A673 (cell line): ENCODE measurements at regions not wholly inside any gene's neighbourhood (a gene's known extent, or its start where the extent isn't known, plus 50 kb on each side); places are given as distances from the start of the nearest gene placed in this dataset.

Experiments used
- BruUV-seq: library from RNA; stranded (reverse); fragments of 400-500 nt; replicated peaks from 2 replicates; lab custom pipeline; 2021; lab: Mats Ljungman, UMichigan
- CTCF ChIA-PET: fragments of 300-600 bp; sonication (Branson Sonifier 250); formaldehyde crosslinking; loops from one replicate; lab custom pipeline; 2022; ENCODE audit warnings: antibody characterized with exemption; lab: Charles Lee
- POLR2A ChIA-PET: fragments of 300-600 bp; sonication (Branson Sonifier 250); formaldehyde crosslinking; loops from one replicate; lab custom pipeline; 2022; ENCODE audit warnings: antibody characterized with exemption; ENCODE audit not compliant: low non-redundant PET; lab: Charles Lee
- DNase-seq: peaks from one replicate; pipeline ENCODE4 v3.0.0-alpha.2; 2015; ENCODE audit warnings: low spot score
- H3K27ac ChIP-seq: fragments of 200-600 bp; sonication (generic); 2 replicates; pipeline ENCODE4 v1.5.1; 2016; ENCODE audit warnings: mixed run types, low read depth, mild to moderate bottlenecking, mixed read lengths, antibody characterized with exemption, low read length; ENCODE audit not compliant: poor library complexity, severe bottlenecking
- H3K27me3 ChIP-seq: fragments of 200-600 bp; sonication (generic); replicated peaks from 2 replicates; pipeline ENCODE4 v1.6.1; 2017; ENCODE audit warnings: mixed run types, low read depth, mild to moderate bottlenecking, mixed read lengths, antibody characterized with exemption, low read length; ENCODE audit not compliant: insufficient read depth, poor library complexity
- H3K36me3 ChIP-seq: fragments of 200-600 bp; sonication (generic); 2 replicates; pipeline ENCODE4 v1.6.1; 2016; ENCODE audit warnings: mixed run types, mild to moderate bottlenecking, mixed read lengths, antibody characterized with exemption, low read length; ENCODE audit not compliant: insufficient read depth, poor library complexity, severe bottlenecking
- H3K4me1 ChIP-seq: fragments of 200-600 bp; sonication (generic); 2 replicates; pipeline ENCODE4 v1.6.1; 2017; ENCODE audit warnings: mixed run types, mild to moderate bottlenecking, mixed read lengths, antibody characterized with exemption, low read length; ENCODE audit not compliant: insufficient read depth, poor library complexity, severe bottlenecking
- H3K4me3 ChIP-seq: fragments of 200-600 bp; sonication (generic); 2 replicates; pipeline ENCODE4 v1.5.1; 2016; ENCODE audit warnings: low read depth, mixed run types, mild to moderate bottlenecking, mixed read lengths, low read length; ENCODE audit not compliant: poor library complexity, severe bottlenecking
- H3K9me3 ChIP-seq: fragments of 200-600 bp; sonication (generic); 2 replicates; pipeline ENCODE4 v1.6.1; 2016; ENCODE audit warnings: mixed run types, low read depth, mild to moderate bottlenecking, mixed read lengths, antibody characterized with exemption, low read length; ENCODE audit not compliant: poor library complexity, severe bottlenecking
- EZH2 ChIP-seq: fragments of 200-600 bp; sonication (generic); IDR thresholded peaks from 2 replicates; pipeline ENCODE4 v1.6.1; 2017; ENCODE audit warnings: borderline replicate concordance, low read depth, mild to moderate bottlenecking, mixed read lengths, antibody characterized with exemption, low read length; ENCODE audit not compliant: poor library complexity, severe bottlenecking
- intact Hi-C: fragments of 100-400 bp; cut with micrococcal nuclease; formaldehyde crosslinking; loops from one replicate; pipeline ENCODE4 v1.10.0; 2022; ENCODE audit not compliant: unreplicated experiment
- TF ChIP-seq, protein P1 (sequence below): fragments of 300-800, 200-600 bp; sonication (generic); conservative IDR thresholded peaks from 2 replicates; pipeline ENCODE4 v1.5.1; 2017; ENCODE audit warnings: low read depth, mild to moderate bottlenecking, antibody characterized with exemption, low read length, moderate library complexity, mixed read lengths

DNA sequence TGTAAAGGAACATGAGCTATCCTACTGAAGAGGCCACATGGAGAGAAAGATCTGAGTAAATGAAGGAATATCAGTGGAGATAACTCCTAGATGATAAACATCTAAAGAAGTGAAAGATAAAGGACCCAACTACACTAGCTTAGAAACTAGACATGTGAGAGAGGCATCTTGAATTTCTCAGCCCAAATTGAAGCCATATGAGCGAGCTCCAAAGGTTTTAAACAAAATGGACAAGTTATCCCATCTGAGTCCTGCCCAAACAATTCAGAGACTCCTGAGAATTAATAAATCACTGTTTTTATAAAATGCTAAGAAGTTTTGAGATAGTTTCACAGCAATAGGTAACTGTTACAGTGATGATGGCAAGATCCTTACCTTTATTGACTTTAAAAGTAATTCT, 438.9 kb downstream of the NAV3 start:
- intact Hi-C loops, result no loop called here
- POLR2A ChIA-PET, result no interaction called here
- Histone ChIP-seq H3K27me3 (peaks cover 20% of the 10 kb centered on the region), H3K4me1 (no peaks in the 10 kb centered on the region), H3K27ac (no peak overlapping the region), H3K36me3 (no peaks in the 10 kb centered on the region), H3K4me3 (no peak overlapping the region), H3K9me3 (no peaks in the 10 kb centered on the region)
- DNase-seq, result no peak
- BruUV-seq, result no TSS peak
- CTCF ChIA-PET, result no interaction called here
- TF ChIP-seq, protein P1, sequence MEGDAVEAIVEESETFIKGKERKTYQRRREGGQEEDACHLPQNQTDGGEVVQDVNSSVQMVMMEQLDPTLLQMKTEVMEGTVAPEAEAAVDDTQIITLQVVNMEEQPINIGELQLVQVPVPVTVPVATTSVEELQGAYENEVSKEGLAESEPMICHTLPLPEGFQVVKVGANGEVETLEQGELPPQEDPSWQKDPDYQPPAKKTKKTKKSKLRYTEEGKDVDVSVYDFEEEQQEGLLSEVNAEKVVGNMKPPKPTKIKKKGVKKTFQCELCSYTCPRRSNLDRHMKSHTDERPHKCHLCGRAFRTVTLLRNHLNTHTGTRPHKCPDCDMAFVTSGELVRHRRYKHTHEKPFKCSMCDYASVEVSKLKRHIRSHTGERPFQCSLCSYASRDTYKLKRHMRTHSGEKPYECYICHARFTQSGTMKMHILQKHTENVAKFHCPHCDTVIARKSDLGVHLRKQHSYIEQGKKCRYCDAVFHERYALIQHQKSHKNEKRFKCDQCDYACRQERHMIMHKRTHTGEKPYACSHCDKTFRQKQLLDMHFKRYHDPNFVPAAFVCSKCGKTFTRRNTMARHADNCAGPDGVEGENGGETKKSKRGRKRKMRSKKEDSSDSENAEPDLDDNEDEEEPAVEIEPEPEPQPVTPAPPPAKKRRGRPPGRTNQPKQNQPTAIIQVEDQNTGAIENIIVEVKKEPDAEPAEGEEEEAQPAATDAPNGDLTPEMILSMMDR, result no peak
- no peak for TF ChIP-seq EZH2

- Histone ChIP-seq H3K27ac (no peak overlapping the region), H3K4me3 (no peak overlapping the region), H3K36me3 (no peaks in the 10 kb centered on the region), H3K4me1 (no peaks in the 10 kb centered on the region), H3K9me3 (no peaks in the 10 kb centered on the region), H3K27me3 (peaks cover 14% of the 10 kb centered on the region)
- no peak for TF ChIP-seq EZH2
- TF ChIP-seq, protein P1, result no peak
- CTCF ChIA-PET, result no interaction called here
- POLR2A ChIA-PET, result no interaction called here
- no peak for DNase-seq
- BruUV-seq, result no TSS peak
- intact Hi-C loops, result no loop called here
Observed at GRCh38 chr12:78271546-78271945, 440.9 kb downstream of the NAV3 start.

DNA sequence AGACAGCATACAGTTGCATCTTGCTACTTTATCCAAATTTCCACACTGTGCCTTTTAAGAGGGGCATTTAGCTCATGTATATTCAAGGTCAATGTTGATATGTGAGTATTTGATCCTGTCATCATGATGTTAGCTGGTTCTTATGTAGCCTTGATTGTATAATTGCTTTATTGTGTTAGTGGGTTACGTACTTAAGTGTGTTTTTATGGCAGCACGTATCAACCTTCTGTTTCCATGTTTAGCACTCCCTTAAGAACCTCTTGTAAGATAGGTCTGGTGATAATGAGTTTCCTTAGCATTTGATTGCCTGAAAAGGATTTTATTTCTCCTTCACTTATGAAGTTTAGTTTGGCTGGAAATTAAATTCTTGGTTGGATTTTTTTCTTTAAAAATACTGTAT, 445.2 kb downstream of the NAV3 start:
- intact Hi-C loops, result no loop called here
- POLR2A ChIA-PET, result no interaction called here
- CTCF ChIA-PET, result no interaction called here
- Histone ChIP-seq H3K9me3 (no peaks in the 10 kb centered on the region), H3K27me3 (no peaks in the 10 kb centered on the region), H3K4me1 (no peaks in the 10 kb centered on the region), H3K4me3 (no peak overlapping the region), H3K36me3 (no peaks in the 10 kb centered on the region), H3K27ac (no peak overlapping the region)
- DNase-seq, result no peak
- TF ChIP-seq, protein P1, result no peak
- TF ChIP-seq EZH2, result no peak
- BruUV-seq, result no TSS peak
